Left ventricle myocardium inferior (tissue), 1 donor: ENCODE measurements at regions not wholly inside any gene's neighbourhood (a gene's known extent, or its start where the extent isn't known, plus 50 kb on each side); places are given as distances from the start of the nearest gene placed in this dataset.

Source experiments
- DNase-seq: peaks from one replicate; pipeline ENCODE4 v3.0.0-alpha.2; 2020
- H3K27ac ChIP-seq: fragments of 200-600 bp; replicated peaks from 2 replicates; pipeline ENCODE4 v1.8.0; 2021
- H3K27me3 ChIP-seq: fragments of 200-600 bp; 2 replicates; pipeline ENCODE4 v1.8.0; 2021; ENCODE audit warnings: low read depth
- H3K36me3 ChIP-seq: fragments of 200-600 bp; 2 replicates; pipeline ENCODE4 v1.8.0; 2021
- H3K4me1 ChIP-seq: fragments of 200-600 bp; 2 replicates; pipeline ENCODE4 v1.8.0; 2021
- H3K4me3 ChIP-seq: fragments of 200-600 bp; 2 replicates; pipeline ENCODE4 v1.8.0; 2021; ENCODE audit warnings: mild to moderate bottlenecking, moderate library complexity
- H3K9me3 ChIP-seq: fragments of 200-600 bp; replicated peaks from 2 replicates; pipeline ENCODE4 v1.8.0; 2021
- CTCF ChIP-seq: fragments of 200-600 bp; IDR thresholded peaks from 2 replicates; pipeline ENCODE4 v1.8.0; 2021; ENCODE audit warnings: antibody characterized with exemption, mild to moderate bottlenecking, borderline replicate concordance
- intact Hi-C: fragments of 100-400 bp; cut with micrococcal nuclease; formaldehyde crosslinking; loops from one replicate; pipeline ENCODE4 v1.11.0; 2022
- donor health status: DM: no; HTN: yes; CAD: no; lungs with severe emphysema.

GRCh38 chr11:70739811-70740487 is 341.6 kb downstream of the CTTN start:
- H3K36me3 ChIP-seq = no peaks in the 10 kb centered on the region
- peak; percentile 10 for TF ChIP-seq CTCF

GRCh38 chr11:70740488-70740851 is 342.1 kb downstream of the CTTN start:
- Histone ChIP-seq H3K27me3 (peaks cover 88% of the 10 kb centered on the region), H3K9me3 (no peaks in the 10 kb centered on the region), H3K36me3 (no peaks in the 10 kb centered on the region), H3K27ac (no peak overlapping the region), H3K4me3 (no peak overlapping the region), H3K4me1 (no peaks in the 10 kb centered on the region)
- TF ChIP-seq CTCF = no peak
- DNase-seq = no peak
- intact Hi-C loops = no loop called here

More at GRCh38 chr11:70739811-70740487, 341.6 kb downstream of the CTTN start:
- Histone ChIP-seq H3K9me3 (no peaks in the 10 kb centered on the region), H3K4me3 (no peak overlapping the region), H3K27me3 (peaks cover 87% of the 10 kb centered on the region), H3K27ac (no peak overlapping the region), H3K4me1 (no peaks in the 10 kb centered on the region)
- intact Hi-C loops = no loop called here
- DNase-seq = no peak

- DNase-seq = no peak
- no peak overlapping the region for H3K4me3 ChIP-seq
- no peaks in the 10 kb centered on the region for H3K4me1 ChIP-seq
- no peak overlapping the region for H3K27ac ChIP-seq
- no peaks in the 10 kb centered on the region for H3K9me3 ChIP-seq
- H3K27me3 ChIP-seq = peaks cover 89% of the 10 kb centered on the region
- no peaks in the 10 kb centered on the region for H3K36me3 ChIP-seq
- intact Hi-C loops = no loop called here
- TF ChIP-seq CTCF = no peak
Measured at GRCh38 chr11:70741085-70741484, 342.8 kb downstream of the CTTN start.

- no peak for TF ChIP-seq CTCF
- no peaks in the 10 kb centered on the region for H3K4me1 ChIP-seq
- DNase-seq = no peak
- no peaks in the 10 kb centered on the region for H3K9me3 ChIP-seq
- no peaks in the 10 kb centered on the region for H3K36me3 ChIP-seq
- no peak overlapping the region for H3K4me3 ChIP-seq
- H3K27ac ChIP-seq = no peak overlapping the region
- intact Hi-C loops = no loop called here
- H3K27me3 ChIP-seq = peaks cover 91% of the 10 kb centered on the region
Measured at GRCh38 chr11:70742553-70743291, 344.4 kb downstream of the CTTN start.

- no peak overlapping the region for H3K4me3 ChIP-seq
- no peak overlapping the region for H3K27ac ChIP-seq
- no peak for TF ChIP-seq CTCF
- DNase-seq = no peak
- H3K9me3 ChIP-seq = no peaks in the 10 kb centered on the region
- no peaks in the 10 kb centered on the region for H3K4me1 ChIP-seq
- intact Hi-C loops = no loop called here
- no peaks in the 10 kb centered on the region for H3K36me3 ChIP-seq
- peaks cover 97% of the 10 kb centered on the region for H3K27me3 ChIP-seq
Measured at GRCh38 chr11:70743329-70743728, 345.0 kb downstream of the CTTN start.
